H1 (cell line): ENCODE measurements at regions not wholly inside any gene's neighbourhood (a gene's known extent, or its start where the extent isn't known, plus 50 kb on each side); places are given as distances from the start of the nearest gene placed in this dataset.

Source experiments
- CHD7 ChIP-seq: fragments of 300-600 bp; sonication (generic); IDR thresholded peaks from 2 replicates; pipeline ENCODE4 v1.7.1; 2012; ENCODE audit warnings: low read length, moderate library complexity, mild to moderate bottlenecking, inconsistent platforms; ENCODE audit not compliant: insufficient replicate concordance
- KDM5A ChIP-seq: fragments of 200-600 bp; IDR thresholded peaks from 2 replicates; pipeline ENCODE4 v1.7.1; 2012; ENCODE audit warnings: mild to moderate bottlenecking, low read length, inconsistent platforms, mixed read lengths
- MAX ChIP-seq: IDR thresholded peaks from 2 replicates; pipeline ENCODE4 v1.6.1; 2012; ENCODE audit warnings: inconsistent platforms
- SIX5 ChIP-seq: IDR thresholded peaks from 2 replicates; pipeline ENCODE4 v1.6.1; 2011; ENCODE audit warnings: mild to moderate bottlenecking, low read depth, low read length
- SP1 ChIP-seq: IDR thresholded peaks from 2 replicates; pipeline ENCODE4 v1.6.1; 2011; ENCODE audit warnings: low read depth, low read length
- SP4 ChIP-seq: IDR thresholded peaks from 2 replicates; pipeline ENCODE4 v1.6.1; 2012; ENCODE audit warnings: low read length, inconsistent platforms
- USF2 ChIP-seq: IDR thresholded peaks from 2 replicates; pipeline ENCODE4 v1.6.1; 2011; ENCODE audit warnings: low read length, improper control_type of control experiment

GRCh38 chr4:156662921-156663320 is 308.7 kb downstream of the PDGFC start (continued):
- TF ChIP-seq USF2, result no peak
- no peak for TF ChIP-seq CHD7
- no peak for TF ChIP-seq SP1
- TF ChIP-seq SIX5, result no peak
- TF ChIP-seq SP4, result no peak
- no peak for TF ChIP-seq KDM5A
- TF ChIP-seq MAX, result no peak
